ENCODE measurements at regions not wholly inside any gene's neighbourhood (a gene's known extent, or its start where the extent isn't known, plus 50 kb on each side); places are given as distances from the start of the nearest gene placed in this dataset.

DNA sequence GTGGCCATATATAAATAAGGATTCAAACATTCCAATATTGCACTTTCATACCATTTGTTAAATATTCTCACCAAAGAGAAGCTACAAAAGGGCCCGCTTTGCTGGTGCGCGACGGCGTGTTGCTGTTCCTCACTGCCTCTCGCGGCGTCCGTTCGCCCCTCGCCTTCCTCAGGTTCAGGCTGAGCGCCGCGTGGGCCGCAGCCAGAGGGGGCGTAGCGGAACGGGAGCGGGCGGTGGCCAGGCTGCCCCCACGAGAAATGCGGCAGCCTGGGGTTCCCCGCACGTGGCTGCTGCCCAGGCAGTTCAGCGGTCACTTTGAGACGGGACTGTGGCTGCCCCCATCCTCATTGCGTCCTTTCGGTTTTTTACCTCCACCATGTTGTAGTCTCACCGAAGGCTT is 67.3 kb upstream of the VWDE start:
- TF ChIP-seq, protein P1, sequence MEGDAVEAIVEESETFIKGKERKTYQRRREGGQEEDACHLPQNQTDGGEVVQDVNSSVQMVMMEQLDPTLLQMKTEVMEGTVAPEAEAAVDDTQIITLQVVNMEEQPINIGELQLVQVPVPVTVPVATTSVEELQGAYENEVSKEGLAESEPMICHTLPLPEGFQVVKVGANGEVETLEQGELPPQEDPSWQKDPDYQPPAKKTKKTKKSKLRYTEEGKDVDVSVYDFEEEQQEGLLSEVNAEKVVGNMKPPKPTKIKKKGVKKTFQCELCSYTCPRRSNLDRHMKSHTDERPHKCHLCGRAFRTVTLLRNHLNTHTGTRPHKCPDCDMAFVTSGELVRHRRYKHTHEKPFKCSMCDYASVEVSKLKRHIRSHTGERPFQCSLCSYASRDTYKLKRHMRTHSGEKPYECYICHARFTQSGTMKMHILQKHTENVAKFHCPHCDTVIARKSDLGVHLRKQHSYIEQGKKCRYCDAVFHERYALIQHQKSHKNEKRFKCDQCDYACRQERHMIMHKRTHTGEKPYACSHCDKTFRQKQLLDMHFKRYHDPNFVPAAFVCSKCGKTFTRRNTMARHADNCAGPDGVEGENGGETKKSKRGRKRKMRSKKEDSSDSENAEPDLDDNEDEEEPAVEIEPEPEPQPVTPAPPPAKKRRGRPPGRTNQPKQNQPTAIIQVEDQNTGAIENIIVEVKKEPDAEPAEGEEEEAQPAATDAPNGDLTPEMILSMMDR (IDR thresholded peaks at IDR 0.05) = no peak
- no peak for TF ChIP-seq POLR2A (IDR thresholded peaks at IDR 0.05)

Data from adrenal gland (tissue), 5 donors.